Fibroblast of skin of right quadriceps (primary cell): ENCODE measurements at regions not wholly inside any gene's neighbourhood (a gene's known extent, or its start where the extent isn't known, plus 50 kb on each side); places are given as distances from the start of the nearest gene placed in this dataset.
A peak's percentile ranks its signal among the peaks of the same experiment; 100 is the strongest.
"Not testable (repeated sequence)": the region's sequence is repeated elsewhere in the genome, so short reads cannot be mapped to it uniquely, and the experiment has no call there.

ENCODE experiments used
- DNase-seq: peaks from one replicate; pipeline ENCODE4 v3.0.0-alpha.2; 2013

- no peak for DNase-seq
Measured at GRCh38 chr15:23851921-23852320, 164.8 kb upstream of the NDN start.

- DNase-seq, result no peak
Measured at GRCh38 chr15:23853286-23853685, 166.2 kb upstream of the NDN start.

GRCh38 chr15:23854203-23854911 lies 167.3 kb upstream of the NDN start:
- DNase-seq, result no peak

- DNase-seq, result no peak
Measured at GRCh38 chr15:23854912-23855659, 168.0 kb upstream of the NDN start.

GRCh38 chr15:23855947-23856346 lies 168.8 kb upstream of the NDN start:
- no peak for DNase-seq

- DNase-seq, result peak; percentile 14
Measured at GRCh38 chr15:23857028-23857641, 170.0 kb upstream of the NDN start.

- no peak for DNase-seq
Measured at GRCh38 chr15:23859008-23859407, 171.9 kb upstream of the NDN start.

GRCh38 chr15:23860290-23861245 lies 173.5 kb upstream of the NDN start:
- DNase-seq, result no peak

GRCh38 chr15:23866832-23867231 lies 179.7 kb upstream of the NDN start:
- DNase-seq, result no peak

GRCh38 chr15:23869396-23869795 lies 182.3 kb upstream of the NDN start:
- no peak for DNase-seq

GRCh38 chr15:23873613-23874012 lies 186.5 kb upstream of the NDN start:
- DNase-seq, result not testable (repeated sequence)

GRCh38 chr15:23877502-23878412 lies 190.7 kb upstream of the NDN start:
- peak; percentile 4 for DNase-seq

GRCh38 chr15:23881291-23881690 lies 194.2 kb upstream of the NDN start:
- no peak for DNase-seq

GRCh38 chr15:23890218-23890617 lies 203.1 kb upstream of the NDN start:
- DNase-seq, result no peak

GRCh38 chr15:23897091-23897490 lies 210.0 kb upstream of the NDN start:
- no peak for DNase-seq

GRCh38 chr15:23897531-23897930 lies 210.4 kb upstream of the NDN start:
- DNase-seq, result no peak

- DNase-seq, result no peak
Measured at GRCh38 chr15:23910030-23910429, 222.9 kb upstream of the NDN start.

- DNase-seq, result no peak
Measured at GRCh38 chr15:23912191-23912590, 225.1 kb upstream of the NDN start.

GRCh38 chr15:23913081-23913480 lies 226.0 kb upstream of the NDN start:
- no peak for DNase-seq

GRCh38 chr15:23913635-23914034 lies 226.5 kb upstream of the NDN start:
- no peak for DNase-seq

GRCh38 chr15:23924686-23925085 lies 237.6 kb upstream of the NDN start:
- DNase-seq, result no peak

- DNase-seq, result no peak
Measured at GRCh38 chr15:23954931-23955330, 267.8 kb upstream of the NDN start.
